ENCODE measurements at regions not wholly inside any gene's neighbourhood (a gene's known extent, or its start where the extent isn't known, plus 50 kb on each side); places are given as distances from the start of the nearest gene placed in this dataset.

GRCh38 chr15:85927931-85928537 is 133.3 kb upstream of the KLHL25 start:
- no TSS peak for BruUV-seq (replicated peaks)
- Mint-ChIP-seq H3K36me3 (ENCODE audit: insufficient read depth, unreplicated experiment) (no peaks in the 10 kb centered on the region), H3K4me3 (ENCODE audit: unreplicated experiment) (no peak overlapping the region), H3K27ac (ENCODE audit: low read depth, unreplicated experiment) (no peak overlapping the region), H3K4me1 (ENCODE audit: insufficient read depth, unreplicated experiment) (no peaks in the 10 kb centered on the region), H3K9me3 (ENCODE audit: unreplicated experiment) (no peaks in the 10 kb centered on the region), H3K27me3 (ENCODE audit: insufficient read depth, unreplicated experiment) (no peaks in the 10 kb centered on the region)
- no peak for DNase-seq (ENCODE audit: unreplicated experiment)
- intact Hi-C loops (cut with micrococcal nuclease): no loop called here
- ChIA-PET CTCF (interaction anchor here (0.6 kb wide), 1 partner anchor 828 kb away, joined by 7 read pairs; no protein-coding TSS in a partner anchor), POLR2A (no interaction called here)
- TF ChIP-seq, protein P1, sequence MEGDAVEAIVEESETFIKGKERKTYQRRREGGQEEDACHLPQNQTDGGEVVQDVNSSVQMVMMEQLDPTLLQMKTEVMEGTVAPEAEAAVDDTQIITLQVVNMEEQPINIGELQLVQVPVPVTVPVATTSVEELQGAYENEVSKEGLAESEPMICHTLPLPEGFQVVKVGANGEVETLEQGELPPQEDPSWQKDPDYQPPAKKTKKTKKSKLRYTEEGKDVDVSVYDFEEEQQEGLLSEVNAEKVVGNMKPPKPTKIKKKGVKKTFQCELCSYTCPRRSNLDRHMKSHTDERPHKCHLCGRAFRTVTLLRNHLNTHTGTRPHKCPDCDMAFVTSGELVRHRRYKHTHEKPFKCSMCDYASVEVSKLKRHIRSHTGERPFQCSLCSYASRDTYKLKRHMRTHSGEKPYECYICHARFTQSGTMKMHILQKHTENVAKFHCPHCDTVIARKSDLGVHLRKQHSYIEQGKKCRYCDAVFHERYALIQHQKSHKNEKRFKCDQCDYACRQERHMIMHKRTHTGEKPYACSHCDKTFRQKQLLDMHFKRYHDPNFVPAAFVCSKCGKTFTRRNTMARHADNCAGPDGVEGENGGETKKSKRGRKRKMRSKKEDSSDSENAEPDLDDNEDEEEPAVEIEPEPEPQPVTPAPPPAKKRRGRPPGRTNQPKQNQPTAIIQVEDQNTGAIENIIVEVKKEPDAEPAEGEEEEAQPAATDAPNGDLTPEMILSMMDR (IDR thresholded peaks at IDR 0.05; ENCODE audit: unreplicated experiment): no peak

- Mint-ChIP-seq H3K27ac (ENCODE audit: low read depth, unreplicated experiment) (no peak overlapping the region), H3K36me3 (ENCODE audit: insufficient read depth, unreplicated experiment) (no peaks in the 10 kb centered on the region), H3K27me3 (ENCODE audit: insufficient read depth, unreplicated experiment) (no peaks in the 10 kb centered on the region), H3K4me3 (ENCODE audit: unreplicated experiment) (no peak overlapping the region), H3K9me3 (ENCODE audit: unreplicated experiment) (no peaks in the 10 kb centered on the region), H3K4me1 (ENCODE audit: insufficient read depth, unreplicated experiment) (no peaks in the 10 kb centered on the region)
- no peak for DNase-seq (ENCODE audit: unreplicated experiment)
- TF ChIP-seq, protein P1 (IDR thresholded peaks at IDR 0.05; ENCODE audit: unreplicated experiment): no peak
- BruUV-seq (replicated peaks): no TSS peak
- ChIA-PET CTCF (no interaction called here), POLR2A (interaction anchor here (0.5 to 0.8 kb wide), 2 partner anchors 47 to 1824 kb away, joined by 3 read pairs; no protein-coding TSS in a partner anchor)
- intact Hi-C loops (cut with micrococcal nuclease): no loop called here
These were observed 135.1 kb upstream of the KLHL25 start for GRCh38 chr15:85929786-85930185.

GRCh38 chr15:85932391-85932790 is 137.7 kb upstream of the KLHL25 start:
- BruUV-seq (replicated peaks): no TSS peak
- Mint-ChIP-seq H3K27ac (ENCODE audit: low read depth, unreplicated experiment) (no peak overlapping the region), H3K27me3 (ENCODE audit: insufficient read depth, unreplicated experiment) (no peaks in the 10 kb centered on the region), H3K4me3 (ENCODE audit: unreplicated experiment) (no peak overlapping the region), H3K4me1 (ENCODE audit: insufficient read depth, unreplicated experiment) (no peaks in the 10 kb centered on the region), H3K36me3 (ENCODE audit: insufficient read depth, unreplicated experiment) (no peaks in the 10 kb centered on the region), H3K9me3 (ENCODE audit: unreplicated experiment) (no peaks in the 10 kb centered on the region)
- DNase-seq (ENCODE audit: unreplicated experiment): no peak
- intact Hi-C loops (cut with micrococcal nuclease): no loop called here
- ChIA-PET POLR2A (no interaction called here), CTCF (no interaction called here)
- TF ChIP-seq, protein P1 (IDR thresholded peaks at IDR 0.05; ENCODE audit: unreplicated experiment): no peak

- Mint-ChIP-seq H3K36me3 (ENCODE audit: insufficient read depth, unreplicated experiment) (no peaks in the 10 kb centered on the region), H3K27me3 (ENCODE audit: insufficient read depth, unreplicated experiment) (no peaks in the 10 kb centered on the region), H3K4me1 (ENCODE audit: insufficient read depth, unreplicated experiment) (no peaks in the 10 kb centered on the region), H3K4me3 (ENCODE audit: unreplicated experiment) (no peak overlapping the region), H3K9me3 (ENCODE audit: unreplicated experiment) (no peaks in the 10 kb centered on the region), H3K27ac (ENCODE audit: low read depth, unreplicated experiment) (no peak overlapping the region)
- CTCF ChIA-PET: no interaction called here
- no peak for DNase-seq (ENCODE audit: unreplicated experiment)
- BruUV-seq (replicated peaks): no TSS peak
- intact Hi-C loops (cut with micrococcal nuclease): no loop called here
- POLR2A ChIA-PET: no interaction called here
- TF ChIP-seq, protein P1 (IDR thresholded peaks at IDR 0.05; ENCODE audit: unreplicated experiment): no peak
These were observed 140.0 kb upstream of the KLHL25 start for GRCh38 chr15:85934691-85935090.

Measured in MCF 10A (cell line).